ENCODE measurements at regions not wholly inside any gene's neighbourhood (a gene's known extent, or its start where the extent isn't known, plus 50 kb on each side); places are given as distances from the start of the nearest gene placed in this dataset.

DNA sequence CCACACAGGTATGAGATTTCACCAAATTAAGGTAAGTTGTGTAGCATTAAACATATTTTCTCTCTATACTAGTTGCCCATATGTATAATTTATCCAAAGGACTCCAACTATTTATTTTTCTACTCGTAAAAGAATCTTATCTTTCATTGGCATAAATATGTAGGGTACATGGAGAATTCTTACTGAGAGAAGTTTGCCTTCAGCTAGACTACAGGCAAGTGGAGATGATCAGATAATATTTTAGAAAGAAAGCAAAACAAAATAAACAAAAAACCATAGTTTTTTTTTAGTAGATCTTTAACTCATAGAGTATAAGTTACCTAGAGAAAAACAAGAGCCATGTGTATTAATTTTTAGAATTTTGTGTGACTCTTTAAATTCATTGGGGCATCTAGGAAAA lies 743.1 kb upstream of the ARRDC3 start:
- TF ChIP-seq, protein P1, sequence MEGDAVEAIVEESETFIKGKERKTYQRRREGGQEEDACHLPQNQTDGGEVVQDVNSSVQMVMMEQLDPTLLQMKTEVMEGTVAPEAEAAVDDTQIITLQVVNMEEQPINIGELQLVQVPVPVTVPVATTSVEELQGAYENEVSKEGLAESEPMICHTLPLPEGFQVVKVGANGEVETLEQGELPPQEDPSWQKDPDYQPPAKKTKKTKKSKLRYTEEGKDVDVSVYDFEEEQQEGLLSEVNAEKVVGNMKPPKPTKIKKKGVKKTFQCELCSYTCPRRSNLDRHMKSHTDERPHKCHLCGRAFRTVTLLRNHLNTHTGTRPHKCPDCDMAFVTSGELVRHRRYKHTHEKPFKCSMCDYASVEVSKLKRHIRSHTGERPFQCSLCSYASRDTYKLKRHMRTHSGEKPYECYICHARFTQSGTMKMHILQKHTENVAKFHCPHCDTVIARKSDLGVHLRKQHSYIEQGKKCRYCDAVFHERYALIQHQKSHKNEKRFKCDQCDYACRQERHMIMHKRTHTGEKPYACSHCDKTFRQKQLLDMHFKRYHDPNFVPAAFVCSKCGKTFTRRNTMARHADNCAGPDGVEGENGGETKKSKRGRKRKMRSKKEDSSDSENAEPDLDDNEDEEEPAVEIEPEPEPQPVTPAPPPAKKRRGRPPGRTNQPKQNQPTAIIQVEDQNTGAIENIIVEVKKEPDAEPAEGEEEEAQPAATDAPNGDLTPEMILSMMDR (IDR thresholded peaks at IDR 0.05; ENCODE audit: low read depth, low read length, poor library complexity, severe bottlenecking), result no peak
- TF ChIP-seq EZH2phosphoT487 (IDR thresholded peaks at IDR 0.05; ENCODE audit: borderline replicate concordance, low read length), result no peak

All from DOHH2 (cell line).